HG03280 (cell line): ENCODE measurements at regions not wholly inside any gene's neighbourhood (a gene's known extent, or its start where the extent isn't known, plus 50 kb on each side); places are given as distances from the start of the nearest gene placed in this dataset.

Experiments
- ATAC-seq: cut with Tn5 transposase; IDR thresholded peaks from one replicate; pipeline ENCODE4 v1.9.1; 2021; ENCODE audit warnings: mild to moderate bottlenecking, moderate library complexity; ENCODE audit not compliant: unreplicated experiment

GRCh38 chr20:12623870-12624269 lies 384.9 kb upstream of the SPTLC3 start:
- no peak for ATAC-seq

GRCh38 chr20:12627485-12627884 lies 381.3 kb upstream of the SPTLC3 start:
- ATAC-seq, result no peak

DNA sequence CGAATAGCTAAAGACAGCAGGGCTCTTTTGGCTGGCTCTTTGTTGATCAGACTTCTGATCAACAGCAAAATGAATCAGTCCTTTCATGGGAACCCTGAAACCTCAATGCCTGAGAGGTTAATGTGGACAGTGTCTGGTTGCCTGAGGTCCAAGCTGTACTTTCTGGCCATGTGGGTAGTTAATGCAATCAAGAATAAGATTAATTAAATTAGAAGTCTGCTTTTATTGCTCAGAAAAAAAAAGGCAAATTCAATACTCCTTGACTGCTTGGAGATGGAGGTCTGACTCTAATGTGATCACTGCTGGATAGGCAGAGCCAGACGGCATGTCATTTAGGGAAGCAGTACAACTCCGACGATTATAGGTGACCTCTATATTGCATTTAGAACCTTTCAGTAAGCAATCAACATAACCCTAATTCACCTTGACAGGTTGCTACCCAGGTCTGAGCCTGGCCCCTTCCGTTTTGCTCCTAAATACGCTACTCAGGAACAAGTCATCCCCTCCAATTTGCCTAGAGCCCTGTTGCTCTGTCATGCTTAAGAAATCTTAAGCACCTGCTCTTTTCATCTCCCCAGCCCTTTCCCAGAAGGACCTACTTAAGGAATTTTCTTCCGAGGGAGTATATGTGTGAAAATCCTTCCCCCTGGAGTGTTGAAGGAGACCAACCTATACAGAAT lies 370.0 kb upstream of the SPTLC3 start:
- ATAC-seq, result no peak

DNA sequence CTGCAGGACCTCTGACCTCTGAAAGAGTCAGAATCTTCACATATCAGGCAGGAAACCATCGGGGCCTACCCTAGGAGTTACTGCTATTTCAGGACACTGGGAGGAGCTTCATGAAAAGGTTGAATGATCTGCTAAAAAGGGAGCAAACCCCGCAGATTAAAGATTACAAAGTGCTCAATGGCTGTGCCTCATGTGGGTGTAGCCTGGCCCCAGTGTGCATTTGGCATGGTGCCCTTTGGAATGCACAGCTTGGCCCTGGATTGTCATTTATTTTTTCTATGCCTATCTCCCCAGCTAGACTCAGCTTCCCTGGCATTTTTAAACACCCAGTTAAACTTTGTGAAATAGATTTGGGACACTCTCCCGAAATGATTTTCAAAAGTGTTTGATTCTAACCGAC lies 368.5 kb upstream of the SPTLC3 start:
- ATAC-seq, result no peak

DNA sequence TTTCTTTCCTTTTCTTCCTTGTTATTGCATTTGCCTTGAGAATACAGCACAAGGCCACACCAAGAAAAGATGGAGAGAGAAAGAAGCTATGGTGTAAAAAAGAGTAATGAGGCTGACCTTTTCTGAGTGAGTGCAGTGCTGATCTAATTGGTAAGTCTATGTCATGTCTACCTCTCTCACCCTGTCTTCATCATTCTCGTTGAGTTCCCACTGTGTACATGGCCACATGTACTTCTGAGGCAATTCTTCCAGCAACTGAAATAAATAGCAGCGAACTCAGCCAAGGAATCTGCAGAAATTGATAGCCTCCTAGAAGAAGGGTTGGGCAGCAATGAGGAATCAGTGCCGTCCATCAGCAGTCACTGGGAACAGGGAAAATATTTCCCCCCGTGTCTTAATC lies 367.2 kb upstream of the SPTLC3 start:
- no peak for ATAC-seq

DNA sequence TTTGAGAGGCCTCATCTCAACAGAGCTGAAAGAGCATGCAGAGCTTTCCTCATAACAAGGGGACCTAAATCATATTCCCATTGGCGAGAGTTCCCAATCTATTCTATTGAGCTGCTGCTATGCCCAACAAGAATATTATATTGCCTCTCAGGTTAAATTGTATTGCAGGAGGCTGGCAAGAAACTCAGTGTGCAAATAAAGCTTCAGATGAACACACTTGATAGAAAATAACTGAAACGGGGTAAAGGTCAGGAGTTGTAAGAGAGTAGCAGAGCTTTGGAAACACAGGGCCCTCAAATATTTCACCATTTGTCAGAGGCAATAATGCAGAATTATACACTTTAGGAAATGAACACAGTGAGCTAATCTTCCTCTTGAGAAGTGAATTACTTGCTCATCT lies 364.3 kb upstream of the SPTLC3 start:
- ATAC-seq, result no peak

DNA sequence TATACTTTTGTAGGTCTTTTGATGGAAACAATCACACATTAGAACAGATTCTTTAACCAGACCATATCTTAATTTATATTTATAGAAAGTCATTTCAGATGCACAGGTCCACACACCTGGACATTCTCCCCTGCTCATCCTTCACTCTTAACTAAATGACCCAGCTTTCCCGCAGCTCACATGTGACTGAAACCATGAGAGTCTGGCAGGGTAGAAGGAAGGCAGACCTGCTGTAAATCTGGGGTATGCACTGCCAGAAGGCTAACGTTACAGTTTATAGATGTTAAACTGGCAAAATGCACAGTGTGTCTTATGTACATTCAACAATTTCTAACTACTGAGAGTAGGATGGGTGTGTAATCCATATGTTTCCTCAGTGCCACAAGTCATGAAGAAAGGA lies 359.5 kb upstream of the SPTLC3 start:
- ATAC-seq, result no peak

- no peak for ATAC-seq
Measured at GRCh38 chr20:12653642-12654041, 355.1 kb upstream of the SPTLC3 start.

GRCh38 chr20:12659942-12660341 lies 348.8 kb upstream of the SPTLC3 start:
- no peak for ATAC-seq

GRCh38 chr20:12660918-12661317 lies 347.9 kb upstream of the SPTLC3 start:
- no peak for ATAC-seq

DNA sequence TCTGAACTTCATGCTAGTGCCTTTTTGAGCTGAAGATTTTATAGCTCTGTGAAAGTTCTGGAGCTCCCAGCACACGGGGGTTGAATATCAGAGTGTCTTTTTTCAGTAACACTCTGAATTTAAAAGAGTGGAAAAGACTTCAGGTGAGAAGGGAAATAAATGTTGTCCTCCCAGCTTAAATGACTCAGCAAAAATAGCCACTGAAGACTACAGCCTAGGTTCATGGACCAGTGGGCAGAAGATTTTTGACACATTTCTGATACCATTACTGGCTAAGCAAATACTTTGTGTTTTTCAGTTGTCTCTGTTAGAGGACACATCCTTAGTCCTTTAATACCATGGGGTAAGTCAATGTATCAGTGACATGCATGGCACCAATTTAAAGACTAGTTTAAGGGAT lies 338.5 kb upstream of the SPTLC3 start:
- no peak for ATAC-seq

- ATAC-seq, result no peak
Measured at GRCh38 chr20:12673352-12673751, 335.4 kb upstream of the SPTLC3 start.

DNA sequence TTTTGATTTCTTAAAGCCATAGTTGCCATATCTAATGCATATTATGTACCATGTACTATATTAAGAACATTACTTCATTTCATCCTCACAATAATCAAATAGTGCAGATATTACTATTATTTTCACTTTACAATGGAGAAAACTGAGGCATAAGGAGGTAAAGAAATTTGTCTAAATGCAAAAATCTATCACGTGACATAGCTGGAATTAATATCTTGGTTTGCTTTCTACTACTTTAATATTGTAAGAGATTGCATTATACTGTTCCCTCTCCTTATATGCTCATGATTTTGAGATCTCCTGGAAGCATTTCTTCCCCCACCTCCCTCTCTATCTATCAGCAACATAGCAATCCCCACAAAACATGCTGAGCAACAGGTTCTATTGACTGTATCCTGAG lies 330.8 kb upstream of the SPTLC3 start:
- ATAC-seq, result no peak

GRCh38 chr20:12679447-12679846 lies 329.3 kb upstream of the SPTLC3 start:
- ATAC-seq, result no peak

DNA sequence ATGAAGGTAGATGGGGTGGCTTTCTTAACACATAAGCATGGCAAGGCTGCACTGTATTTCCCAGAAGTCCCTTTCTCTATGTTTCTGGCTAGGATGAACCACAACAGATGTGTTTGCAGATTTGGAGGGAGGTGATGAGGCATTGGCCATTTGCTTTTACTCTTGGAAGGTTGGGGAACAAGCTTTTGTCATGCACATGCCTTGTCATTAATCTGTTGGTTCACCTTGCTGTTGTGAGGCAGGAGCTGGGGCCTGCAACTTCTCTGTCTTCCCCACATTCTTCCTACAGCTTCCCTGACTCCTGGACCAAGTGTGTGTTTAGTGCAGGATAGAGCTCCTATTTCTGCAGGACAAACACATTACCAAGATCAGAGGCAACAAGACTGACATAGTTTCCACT lies 326.2 kb upstream of the SPTLC3 start:
- no peak for ATAC-seq

GRCh38 chr20:12687476-12687875 lies 321.3 kb upstream of the SPTLC3 start:
- no peak for ATAC-seq

GRCh38 chr20:12695937-12696336 lies 312.8 kb upstream of the SPTLC3 start:
- no peak for ATAC-seq

GRCh38 chr20:12698817-12699216 lies 310.0 kb upstream of the SPTLC3 start:
- no peak for ATAC-seq

- ATAC-seq, result no peak
Measured at GRCh38 chr20:12699374-12700228, 309.2 kb upstream of the SPTLC3 start.

- ATAC-seq, result no peak
Measured at GRCh38 chr20:12700701-12701100, 308.1 kb upstream of the SPTLC3 start.

GRCh38 chr20:12702312-12702711 lies 306.5 kb upstream of the SPTLC3 start:
- no peak for ATAC-seq

GRCh38 chr20:12715371-12715770 lies 293.4 kb upstream of the SPTLC3 start:
- ATAC-seq, result no peak
